ENCODE measurements at regions not wholly inside any gene's neighbourhood (a gene's known extent, or its start where the extent isn't known, plus 50 kb on each side); places are given as distances from the start of the nearest gene placed in this dataset.

DNA sequence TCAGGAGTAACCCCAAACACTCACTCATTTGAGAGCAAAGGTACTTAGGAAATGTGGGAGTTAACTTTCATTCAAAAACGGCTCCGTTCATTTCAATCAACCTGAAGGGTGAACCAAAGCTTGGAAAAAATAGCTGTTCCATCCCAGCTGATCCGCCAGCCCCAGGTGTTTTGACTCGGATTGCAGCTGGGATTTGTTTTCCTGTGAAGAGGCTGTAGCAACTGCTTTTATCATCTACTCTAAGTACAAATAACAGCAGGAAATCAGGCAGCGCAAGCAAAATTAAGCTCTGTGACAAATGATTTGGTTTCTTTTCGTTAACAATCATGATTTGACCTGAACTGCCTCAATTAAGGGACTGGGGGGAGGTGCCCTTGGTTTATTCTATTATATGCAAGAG is 154.7 kb downstream of the BEND2 start:
- TF ChIP-seq, protein P1, sequence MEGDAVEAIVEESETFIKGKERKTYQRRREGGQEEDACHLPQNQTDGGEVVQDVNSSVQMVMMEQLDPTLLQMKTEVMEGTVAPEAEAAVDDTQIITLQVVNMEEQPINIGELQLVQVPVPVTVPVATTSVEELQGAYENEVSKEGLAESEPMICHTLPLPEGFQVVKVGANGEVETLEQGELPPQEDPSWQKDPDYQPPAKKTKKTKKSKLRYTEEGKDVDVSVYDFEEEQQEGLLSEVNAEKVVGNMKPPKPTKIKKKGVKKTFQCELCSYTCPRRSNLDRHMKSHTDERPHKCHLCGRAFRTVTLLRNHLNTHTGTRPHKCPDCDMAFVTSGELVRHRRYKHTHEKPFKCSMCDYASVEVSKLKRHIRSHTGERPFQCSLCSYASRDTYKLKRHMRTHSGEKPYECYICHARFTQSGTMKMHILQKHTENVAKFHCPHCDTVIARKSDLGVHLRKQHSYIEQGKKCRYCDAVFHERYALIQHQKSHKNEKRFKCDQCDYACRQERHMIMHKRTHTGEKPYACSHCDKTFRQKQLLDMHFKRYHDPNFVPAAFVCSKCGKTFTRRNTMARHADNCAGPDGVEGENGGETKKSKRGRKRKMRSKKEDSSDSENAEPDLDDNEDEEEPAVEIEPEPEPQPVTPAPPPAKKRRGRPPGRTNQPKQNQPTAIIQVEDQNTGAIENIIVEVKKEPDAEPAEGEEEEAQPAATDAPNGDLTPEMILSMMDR (IDR thresholded peaks at IDR 0.05): no peak
- TF ChIP-seq POLR2A (IDR thresholded peaks at IDR 0.05): no peak
